IMR-90 (cell line): ENCODE measurements at regions not wholly inside any gene's neighbourhood (a gene's known extent, or its start where the extent isn't known, plus 50 kb on each side); places are given as distances from the start of the nearest gene placed in this dataset.

Experiments
- ATAC-seq: fragments of 200-7000 bp; cut with Tn5 transposase; 2 replicates; pipeline ENCODE4 v1.9.1; 2020; ENCODE audit warnings: low read depth, mild to moderate bottlenecking, moderate library complexity
- BruUV-seq: library from RNA; stranded (reverse); fragments of 400-500 nt; replicated peaks from 2 replicates; lab custom pipeline; 2021; lab: Mats Ljungman, UMichigan
- CTCF ChIA-PET: fragments of 300-600 bp; formaldehyde crosslinking; extraction: SDS; loops from one replicate; lab custom pipeline; 2021; ENCODE audit warnings: antibody characterized with exemption; lab: Yijun Ruan, JAX
- POLR2A ChIA-PET: fragments of 300-600 bp; sonication (Branson Sonifier 250); formaldehyde crosslinking; loops from one replicate; lab custom pipeline; 2022; ENCODE audit warnings: antibody characterized with exemption; ENCODE audit not compliant: unreplicated experiment; lab: Charles Lee
- DNase-seq: peaks from one replicate; pipeline ENCODE4 v3.0.0; 2013
- H2AFZ ChIP-seq: replicated peaks from 2 replicates; pipeline ENCODE3; 2013; ENCODE audit warnings: low read length, mild to moderate bottlenecking; ENCODE audit not compliant: poor library complexity
- H2AK5ac ChIP-seq: 2 replicates; pipeline ENCODE4 v1.6.1; 2013; ENCODE audit warnings: low read depth, low read length, inconsistent platforms
- H2AK9ac ChIP-seq: replicated peaks from 2 replicates; pipeline ENCODE3; 2013; ENCODE audit warnings: mild to moderate bottlenecking, low read depth, low read length, moderate library complexity; ENCODE audit not compliant: poor library complexity
- H2BK120ac ChIP-seq: 2 replicates; pipeline ENCODE4 v1.6.1; 2013; ENCODE audit warnings: low read depth, low read length, inconsistent platforms
- H2BK15ac ChIP-seq: 3 replicates; pipeline ENCODE4 v1.6.1; 2013; ENCODE audit warnings: low read depth, low read length, inconsistent platforms
- H2BK20ac ChIP-seq: 2 replicates; pipeline ENCODE4 v1.6.1; 2013; ENCODE audit warnings: low read depth, mild to moderate bottlenecking, inconsistent platforms, low read length, moderate library complexity
- H2BK5ac ChIP-seq: 2 replicates; pipeline ENCODE4 v1.6.1; 2013; ENCODE audit warnings: mild to moderate bottlenecking, low read depth, low read length, inconsistent platforms; ENCODE audit not compliant: poor library complexity, severe bottlenecking
- H3K14ac ChIP-seq: replicated peaks from 2 replicates; pipeline ENCODE4 v1.6.1; 2013; ENCODE audit warnings: low read depth, low read length, inconsistent platforms
- H3K18ac ChIP-seq: 2 replicates; pipeline ENCODE4 v1.6.1; 2013; ENCODE audit warnings: low read depth, low read length, control low read depth
- H3K23ac ChIP-seq: 2 replicates; pipeline ENCODE4 v1.6.1; 2013; ENCODE audit warnings: low read depth, low read length, inconsistent platforms
- H3K27ac ChIP-seq: 2 replicates; pipeline ENCODE4 v1.5.1; 2013; ENCODE audit warnings: mild to moderate bottlenecking, control low read depth, low read length; ENCODE audit not compliant: insufficient read depth
- H3K27me3 ChIP-seq: 2 replicates; pipeline ENCODE4 v1.6.1; 2013; ENCODE audit warnings: low read length; ENCODE audit not compliant: control insufficient read depth, insufficient read depth
- H3K36me3 ChIP-seq: 2 replicates; pipeline ENCODE4 v1.6.1; 2013; ENCODE audit warnings: low read length, mixed read lengths; ENCODE audit not compliant: control insufficient read depth, insufficient read depth
- H3K4ac ChIP-seq: 2 replicates; pipeline ENCODE4 v1.6.1; 2013; ENCODE audit warnings: low read depth, low read length, inconsistent platforms
- H3K4me1 ChIP-seq: 2 replicates; pipeline ENCODE4 v1.6.1; 2013; ENCODE audit warnings: low read length, mixed read lengths; ENCODE audit not compliant: control insufficient read depth, insufficient read depth
- H3K4me2 ChIP-seq: 2 replicates; pipeline ENCODE4 v1.6.1; 2013; ENCODE audit warnings: low read depth, mild to moderate bottlenecking, control low read depth, low read length, moderate library complexity
- H3K4me3 ChIP-seq: 2 replicates; pipeline ENCODE4 v1.5.1; 2013; ENCODE audit warnings: low read depth, mild to moderate bottlenecking, control low read depth, low read length, moderate library complexity; ENCODE audit not compliant: insufficient read depth
- H3K56ac ChIP-seq: 2 replicates; pipeline ENCODE4 v1.6.1; 2013; ENCODE audit warnings: low read length, inconsistent platforms; ENCODE audit not compliant: insufficient read depth; ENCODE audit errors: extremely low read depth
- H3K79me1 ChIP-seq, 2 experiments: 2 replicates each; pipeline ENCODE4 v1.6.1; 2013; ENCODE audit warnings: low read length in 2 of 2, inconsistent platforms in 1 of 2, low read depth in 1 of 2
- H3K9ac ChIP-seq: 2 replicates; pipeline ENCODE4 v1.6.1; 2013; ENCODE audit warnings: low read depth, low read length, control low read depth
- H3K9me1 ChIP-seq: 2 replicates; pipeline ENCODE4 v1.6.1; 2013; ENCODE audit warnings: low read length, inconsistent platforms; ENCODE audit not compliant: insufficient read depth
- H3K9me3 ChIP-seq: 2 replicates; pipeline ENCODE4 v1.6.1; 2013; ENCODE audit warnings: low read length; ENCODE audit not compliant: control insufficient read depth, insufficient read depth
- H4K20me1 ChIP-seq: 2 replicates; pipeline ENCODE4 v1.6.1; 2013; ENCODE audit warnings: low read length, inconsistent platforms; ENCODE audit not compliant: insufficient read depth
- H4K5ac ChIP-seq: 2 replicates; pipeline ENCODE4 v1.6.1; 2013; ENCODE audit warnings: mild to moderate bottlenecking, low read depth, low read length, control low read depth
- H4K8ac ChIP-seq, 2 experiments: 2 replicates each; pipeline ENCODE4 v1.6.1; 2013; ENCODE audit warnings: low read depth in 2 of 2, low read length in 2 of 2, control low read depth in 1 of 2, inconsistent platforms in 1 of 2
- H4K91ac ChIP-seq: 2 replicates; pipeline ENCODE4 v1.6.1; 2013; ENCODE audit warnings: low read depth, low read length, inconsistent platforms; ENCODE audit not compliant: insufficient read depth
- BHLHE40 ChIP-seq: fragments of 150-350 bp; IDR thresholded peaks from 2 replicates; pipeline ENCODE4 v1.6.1; 2016; ENCODE audit warnings: mild to moderate bottlenecking, low read depth, low read length
- FOS ChIP-seq: fragments of 150-350 bp; IDR thresholded peaks from 2 replicates; pipeline ENCODE4 v1.6.1; 2016; ENCODE audit warnings: low read depth, low read length
- RCOR1 ChIP-seq: IDR thresholded peaks from 2 replicates; pipeline ENCODE4 v1.6.1; 2012; ENCODE audit warnings: mild to moderate bottlenecking, low read length, improper control_type of control experiment; ENCODE audit not compliant: insufficient replicate concordance
- WGBS, 2 experiments: methylation state at CpG; one replicate each; pipeline versions ENCODE4 v1.1.5 to v1.1.7; 2013; ENCODE audit warnings: missing lambda C conversion rate in 2 of 2; ENCODE audit not compliant: insufficient read length in 1 of 2; ENCODE audit errors: extremely low coverage in 2 of 2; 5-methylcytosine and 5-hydroxymethylcytosine counted together
- dilution Hi-C: fragments of 300-500 bp; cut with HindIII; formaldehyde crosslinking; loops from one replicate; pipeline ENCODE4 v1.14.3; 2018; ENCODE audit warnings: low sequenced_read_pairs; ENCODE audit not compliant: unreplicated experiment
- in situ Hi-C: fragments of 300-500 bp; cut with MboI; formaldehyde crosslinking; loops from 3 replicates; pipeline ENCODE4 v1.14.3; 2019; ENCODE audit warnings: low sequenced_read_pairs, inconsistent platforms, mixed read lengths
- intact Hi-C: fragments of 100-400 bp; cut with micrococcal nuclease; formaldehyde crosslinking; loops from 2 replicates; pipeline ENCODE4 v1.10.0; 2022

- DNase-seq (peak; percentile 93), ATAC-seq (peak; percentile 72)
- in situ Hi-C loops (no loop called here), dilution Hi-C loops (no loop called here), intact Hi-C loops (loop anchor here (5.0 kb wide), 1 partner anchor 131 kb away; no protein-coding TSS in a partner anchor)
- H3K9me3 ChIP-seq = no peaks in the 10 kb centered on the region
- no peaks in the 10 kb centered on the region for H3K27me3 ChIP-seq
- H3K79me1 ChIP-seq = 0 out of 4 replicates have a peak, but pooled peaks cover 0 to 5% of the 10 kb centered on the region in 2 experiments
- peak overlapping the region; percentile 10; the same call in 2 of the 3 replicates for H2BK15ac ChIP-seq
- BruUV-seq = no TSS peak
- peak overlapping the region; percentile 84 for H3K27ac ChIP-seq
- peaks cover 17% of the 10 kb centered on the region for H3K9me1 ChIP-seq
- H2AK5ac ChIP-seq = peak overlapping the region; percentile 40
- POLR2A ChIA-PET = interaction anchor here (0.9 kb wide), 1 partner anchor 179 kb away, joined by 7 read pairs; no protein-coding TSS in a partner anchor
- H3K14ac ChIP-seq = peak overlapping the region; percentile 11
- no peak overlapping the region for H2AFZ ChIP-seq
- H2BK120ac ChIP-seq = peak overlapping the region; percentile 49
- peak overlapping the region; percentile 35 to 69; a peak in 3 of 4 replicates for H4K8ac ChIP-seq
- H4K91ac ChIP-seq = peak overlapping the region; percentile 91
- peak overlapping the region; percentile 97 for H2BK20ac ChIP-seq
- peak; percentile 89 for TF ChIP-seq RCOR1
- peak; percentile 83 for TF ChIP-seq BHLHE40
- no peak for TF ChIP-seq FOS
- 0 out of 2 replicates have a peak overlapping the region, but pooled peaks have one; percentile 3 for H3K23ac ChIP-seq
- CTCF ChIA-PET = no interaction called here
- H4K20me1 ChIP-seq = no peaks in the 10 kb centered on the region
- H3K18ac ChIP-seq = peak overlapping the region; percentile 95
- H3K56ac ChIP-seq = peak overlapping the region; percentile 36; the same call in 1 of the 2 replicates
- H4K5ac ChIP-seq = peak overlapping the region; percentile 76
- H3K36me3 ChIP-seq = no peaks in the 10 kb centered on the region
- H3K9ac ChIP-seq = peak overlapping the region; percentile 26; the same call in 1 of the 2 replicates
- H3K4me1 ChIP-seq = peaks cover 19% of the 10 kb centered on the region
- no peak overlapping the region for H3K4me3 ChIP-seq
- H3K4ac ChIP-seq = peak overlapping the region; percentile 50
- H3K4me2 ChIP-seq = peak overlapping the region; percentile 6; the same call in 1 of the 2 replicates
- no CpG with 5 or more reads among the region's 2 CpGs for WGBS, 2 experiments
- H2AK9ac ChIP-seq = no peak overlapping the region
- H2BK5ac ChIP-seq = peak overlapping the region; percentile 51
Measured at GRCh38 chr5:53253421-53253871, 143.9 kb upstream of the MOCS2 start.
